HEK293 (cell line): ENCODE measurements at regions not wholly inside any gene's neighbourhood (a gene's known extent, or its start where the extent isn't known, plus 50 kb on each side); places are given as distances from the start of the nearest gene placed in this dataset.

Experiments
- CTCF ChIA-PET: fragments of 350-600 bp; formaldehyde crosslinking; extraction: SDS; loops from one replicate; lab custom pipeline; 2021; ENCODE audit warnings: antibody characterized with exemption; lab: Yijun Ruan, JAX
- POLR2A ChIA-PET: fragments of 300-600 bp; formaldehyde crosslinking; extraction: SDS; loops from one replicate; lab custom pipeline; 2020; ENCODE audit warnings: antibody characterized with exemption, inconsistent platforms; lab: Yijun Ruan, JAX
- H3K27ac ChIP-seq: fragments of 200-500 bp; sonication (Bioruptor generic); 2 replicates; pipeline ENCODE4 v1.5.1; 2014; ENCODE audit warnings: low read depth, low read length, control low read depth, inconsistent platforms; ENCODE audit errors: extremely low read depth
- H3K36me3 ChIP-seq, 2 experiments: fragments of 200-500 bp in 1 of 2; sonication (Bioruptor generic) in 1 of 2; 1 replicate in 1 of 2; 2 replicates in 1 of 2; pipeline ENCODE4 v1.5.1; 2014 to 2017; ENCODE audit warnings: inconsistent platforms in 2 of 2, low read length in 2 of 2; ENCODE audit not compliant: control insufficient read depth in 2 of 2, insufficient read depth in 1 of 2
- H3K4me1 ChIP-seq: fragments of 200-500 bp; sonication (Bioruptor generic); 2 replicates; pipeline ENCODE4 v1.5.1; 2014; ENCODE audit warnings: mild to moderate bottlenecking, low read length, inconsistent platforms; ENCODE audit not compliant: control insufficient read depth, insufficient read depth
- H3K4me3 ChIP-seq: 2 replicates; pipeline ENCODE4 v1.5.1; 2011; ENCODE audit warnings: low read depth, mild to moderate bottlenecking, control low read depth, low read length, moderate library complexity
- H3K9me3 ChIP-seq: fragments of 200-500 bp; sonication (Bioruptor generic); 2 replicates; pipeline ENCODE4 v1.5.1; 2014; ENCODE audit warnings: low read depth, low read length, inconsistent platforms; ENCODE audit not compliant: control insufficient read depth, insufficient read depth
- SALL2 ChIP-seq: fragments of 450-650 bp; formaldehyde crosslinking; IDR thresholded peaks from 2 replicates; pipeline ENCODE4 v1.5.0; 2017; ENCODE audit warnings: missing biosample characterization, mild to moderate bottlenecking, missing genetic modification characterization, borderline replicate concordance
- SETDB1 ChIP-seq: IDR thresholded peaks from one replicate; pipeline ENCODE4 v1.6.1; 2017; ENCODE audit warnings: mild to moderate bottlenecking, low read length, moderate library complexity, mixed read lengths; ENCODE audit not compliant: insufficient read length
- ZEB2 ChIP-seq: fragments of 450-650 bp; formaldehyde crosslinking; IDR thresholded peaks from 2 replicates; pipeline ENCODE4 v1.5.1; 2016; ENCODE audit warnings: missing biosample characterization, missing genetic modification characterization
- ZNF248 ChIP-seq: fragments of 450-650 bp; formaldehyde crosslinking; IDR thresholded peaks from 2 replicates; pipeline ENCODE4 v1.5.1; 2017; ENCODE audit warnings: missing biosample characterization, missing genetic modification characterization
- ZNF416 ChIP-seq: fragments of 450-650 bp; formaldehyde crosslinking; IDR thresholded peaks from 2 replicates; pipeline ENCODE4 v1.5.1; 2016; ENCODE audit warnings: missing biosample characterization, missing genetic modification characterization
- ZNF423 ChIP-seq: fragments of 450-650 bp; formaldehyde crosslinking; IDR thresholded peaks from 2 replicates; pipeline ENCODE4 v1.5.1; 2016; ENCODE audit warnings: missing biosample characterization, missing genetic modification characterization
- ZNF473 ChIP-seq: fragments of 450-650 bp; formaldehyde crosslinking; IDR thresholded peaks from 2 replicates; pipeline ENCODE4 v1.5.1; 2017; ENCODE audit warnings: missing biosample characterization, missing genetic modification characterization
- ZNF677 ChIP-seq: fragments of 450-650 bp; IDR thresholded peaks from 2 replicates; pipeline ENCODE4 v1.5.0; 2018; ENCODE audit warnings: missing biosample characterization, mild to moderate bottlenecking, missing genetic modification characterization, moderate library complexity
- ZXDB ChIP-seq: fragments of 450-650 bp; formaldehyde crosslinking; IDR thresholded peaks from 2 replicates; pipeline ENCODE4 v1.5.1; 2016; ENCODE audit warnings: missing biosample characterization, missing genetic modification characterization
- TF ChIP-seq, protein P1 (sequence below): fragments of 450-650 bp; formaldehyde crosslinking; IDR thresholded peaks from 2 replicates; pipeline ENCODE4 v1.5.1; 2016; ENCODE audit warnings: missing biosample characterization, missing genetic modification characterization
- TF ChIP-seq, protein P2 (sequence below): fragments of 450-650 bp; formaldehyde crosslinking; IDR thresholded peaks from 2 replicates; pipeline ENCODE4 v1.5.1; 2016; ENCODE audit warnings: missing biosample characterization, missing genetic modification characterization
- TF ChIP-seq, protein P3 (sequence below): fragments of 450-650 bp; IDR thresholded peaks from 2 replicates; pipeline ENCODE4 v1.5.1; 2018; ENCODE audit warnings: missing biosample characterization, missing genetic modification characterization
- TF ChIP-seq, protein P4 (sequence below): sonication (generic); formaldehyde crosslinking; IDR thresholded peaks from 2 replicates; pipeline ENCODE4 v1.8.1; 2022; ENCODE audit warnings: mild to moderate bottlenecking, moderate library complexity, missing genetic modification reagents
- TF ChIP-seq, protein P5 (sequence below): fragments of 450-650 bp; formaldehyde crosslinking; IDR thresholded peaks from 2 replicates; pipeline ENCODE4 v1.5.1; 2016; ENCODE audit warnings: missing biosample characterization, missing genetic modification characterization
- TF ChIP-seq, protein P6 (sequence below): fragments of 450-650 bp; formaldehyde crosslinking; IDR thresholded peaks from 2 replicates; pipeline ENCODE4 v1.5.1; 2016; ENCODE audit warnings: missing biosample characterization, missing genetic modification characterization
- TF ChIP-seq, protein P7 (sequence below): fragments of 450-650 bp; formaldehyde crosslinking; IDR thresholded peaks from 2 replicates; pipeline ENCODE4 v1.5.1; 2016; ENCODE audit warnings: missing biosample characterization, missing genetic modification characterization, borderline replicate concordance

DNA sequence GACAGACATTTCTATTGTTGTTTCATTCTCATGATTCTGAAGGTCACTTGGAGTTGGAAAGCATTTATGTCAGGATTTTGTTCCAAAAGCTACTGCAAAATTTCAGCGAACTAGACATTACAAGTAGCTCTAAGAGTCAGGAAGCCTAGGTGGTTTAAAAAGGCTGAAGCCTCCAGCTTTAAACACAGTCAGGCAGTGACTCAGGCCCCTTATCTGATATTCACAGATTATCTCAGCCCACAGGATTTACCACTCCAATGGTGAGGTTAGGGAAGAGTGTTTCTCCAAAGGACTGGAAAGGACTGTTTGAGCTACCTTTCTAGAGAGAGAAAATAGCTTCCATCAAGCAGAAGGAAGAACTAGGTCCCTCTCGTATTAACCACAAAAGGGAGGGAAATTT lies 624.4 kb upstream of the C16orf82 start:
- TF ChIP-seq ZNF677 (tag by site-specific recombination) (no peak), SETDB1 (no peak), ZNF423 (tag by site-specific recombination) (no peak), ZNF416 (tag by site-specific recombination) (no peak), ZEB2 (tag by site-specific recombination) (no peak), ZXDB (tag by site-specific recombination) (no peak), ZNF248 (tag by site-specific recombination) (no peak)
- TF ChIP-seq, protein P1, sequence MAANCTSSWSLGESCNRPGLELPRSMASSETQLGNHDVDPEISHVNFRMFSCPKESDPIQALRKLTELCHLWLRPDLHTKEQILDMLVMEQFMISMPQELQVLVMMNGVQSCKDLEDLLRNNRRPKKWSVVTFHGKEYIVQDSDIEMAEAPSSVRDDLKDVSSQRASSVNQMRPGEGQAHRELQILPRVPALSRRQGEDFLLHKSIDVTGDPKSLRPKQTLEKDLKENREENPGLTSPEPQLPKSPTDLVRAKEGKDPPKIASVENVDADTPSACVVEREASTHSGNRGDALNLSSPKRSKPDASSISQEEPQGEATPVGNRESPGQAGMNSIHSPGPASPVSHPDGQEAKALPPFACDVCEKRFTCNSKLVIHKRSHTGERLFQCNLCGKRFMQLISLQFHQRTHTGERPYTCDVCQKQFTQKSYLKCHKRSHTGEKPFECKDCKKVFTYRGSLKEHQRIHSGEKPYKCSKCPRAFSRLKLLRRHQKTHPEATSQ (tag by site-specific recombination): no peak
- TF ChIP-seq, protein P2, sequence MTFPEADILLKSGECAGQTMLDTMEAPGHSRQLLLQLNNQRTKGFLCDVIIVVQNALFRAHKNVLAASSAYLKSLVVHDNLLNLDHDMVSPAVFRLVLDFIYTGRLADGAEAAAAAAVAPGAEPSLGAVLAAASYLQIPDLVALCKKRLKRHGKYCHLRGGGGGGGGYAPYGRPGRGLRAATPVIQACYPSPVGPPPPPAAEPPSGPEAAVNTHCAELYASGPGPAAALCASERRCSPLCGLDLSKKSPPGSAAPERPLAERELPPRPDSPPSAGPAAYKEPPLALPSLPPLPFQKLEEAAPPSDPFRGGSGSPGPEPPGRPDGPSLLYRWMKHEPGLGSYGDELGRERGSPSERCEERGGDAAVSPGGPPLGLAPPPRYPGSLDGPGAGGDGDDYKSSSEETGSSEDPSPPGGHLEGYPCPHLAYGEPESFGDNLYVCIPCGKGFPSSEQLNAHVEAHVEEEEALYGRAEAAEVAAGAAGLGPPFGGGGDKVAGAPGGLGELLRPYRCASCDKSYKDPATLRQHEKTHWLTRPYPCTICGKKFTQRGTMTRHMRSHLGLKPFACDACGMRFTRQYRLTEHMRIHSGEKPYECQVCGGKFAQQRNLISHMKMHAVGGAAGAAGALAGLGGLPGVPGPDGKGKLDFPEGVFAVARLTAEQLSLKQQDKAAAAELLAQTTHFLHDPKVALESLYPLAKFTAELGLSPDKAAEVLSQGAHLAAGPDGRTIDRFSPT (tag by site-specific recombination): no peak
- TF ChIP-seq, protein P3, sequence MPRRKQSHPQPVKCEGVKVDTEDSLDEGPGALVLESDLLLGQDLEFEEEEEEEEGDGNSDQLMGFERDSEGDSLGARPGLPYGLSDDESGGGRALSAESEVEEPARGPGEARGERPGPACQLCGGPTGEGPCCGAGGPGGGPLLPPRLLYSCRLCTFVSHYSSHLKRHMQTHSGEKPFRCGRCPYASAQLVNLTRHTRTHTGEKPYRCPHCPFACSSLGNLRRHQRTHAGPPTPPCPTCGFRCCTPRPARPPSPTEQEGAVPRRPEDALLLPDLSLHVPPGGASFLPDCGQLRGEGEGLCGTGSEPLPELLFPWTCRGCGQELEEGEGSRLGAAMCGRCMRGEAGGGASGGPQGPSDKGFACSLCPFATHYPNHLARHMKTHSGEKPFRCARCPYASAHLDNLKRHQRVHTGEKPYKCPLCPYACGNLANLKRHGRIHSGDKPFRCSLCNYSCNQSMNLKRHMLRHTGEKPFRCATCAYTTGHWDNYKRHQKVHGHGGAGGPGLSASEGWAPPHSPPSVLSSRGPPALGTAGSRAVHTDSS (tag by site-specific recombination): no peak
- TF ChIP-seq, protein P4, sequence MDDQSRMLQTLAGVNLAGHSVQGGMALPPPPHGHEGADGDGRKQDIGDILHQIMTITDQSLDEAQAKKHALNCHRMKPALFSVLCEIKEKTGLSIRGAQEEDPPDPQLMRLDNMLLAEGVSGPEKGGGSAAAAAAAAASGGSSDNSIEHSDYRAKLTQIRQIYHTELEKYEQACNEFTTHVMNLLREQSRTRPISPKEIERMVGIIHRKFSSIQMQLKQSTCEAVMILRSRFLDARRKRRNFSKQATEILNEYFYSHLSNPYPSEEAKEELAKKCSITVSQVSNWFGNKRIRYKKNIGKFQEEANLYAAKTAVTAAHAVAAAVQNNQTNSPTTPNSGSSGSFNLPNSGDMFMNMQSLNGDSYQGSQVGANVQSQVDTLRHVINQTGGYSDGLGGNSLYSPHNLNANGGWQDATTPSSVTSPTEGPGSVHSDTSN: no peak
- TF ChIP-seq, protein P5, sequence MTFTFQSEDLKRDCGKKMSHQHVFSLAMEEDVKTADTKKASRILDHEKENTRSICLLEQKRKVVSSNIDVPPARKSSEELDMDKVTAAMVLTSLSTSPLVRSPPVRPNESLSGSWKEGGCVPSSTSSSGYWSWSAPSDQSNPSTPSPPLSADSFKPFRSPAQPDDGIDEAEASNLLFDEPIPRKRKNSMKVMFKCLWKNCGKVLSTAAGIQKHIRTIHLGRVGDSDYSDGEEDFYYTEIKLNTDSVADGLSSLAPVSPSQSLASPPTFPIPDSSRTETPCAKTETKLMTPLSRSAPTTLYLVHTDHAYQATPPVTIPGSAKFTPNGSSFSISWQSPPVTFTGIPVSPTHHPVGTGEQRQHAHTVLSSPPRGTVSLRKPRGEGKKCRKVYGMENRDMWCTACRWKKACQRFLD (tag by site-specific recombination): no peak
- TF ChIP-seq, protein P6, sequence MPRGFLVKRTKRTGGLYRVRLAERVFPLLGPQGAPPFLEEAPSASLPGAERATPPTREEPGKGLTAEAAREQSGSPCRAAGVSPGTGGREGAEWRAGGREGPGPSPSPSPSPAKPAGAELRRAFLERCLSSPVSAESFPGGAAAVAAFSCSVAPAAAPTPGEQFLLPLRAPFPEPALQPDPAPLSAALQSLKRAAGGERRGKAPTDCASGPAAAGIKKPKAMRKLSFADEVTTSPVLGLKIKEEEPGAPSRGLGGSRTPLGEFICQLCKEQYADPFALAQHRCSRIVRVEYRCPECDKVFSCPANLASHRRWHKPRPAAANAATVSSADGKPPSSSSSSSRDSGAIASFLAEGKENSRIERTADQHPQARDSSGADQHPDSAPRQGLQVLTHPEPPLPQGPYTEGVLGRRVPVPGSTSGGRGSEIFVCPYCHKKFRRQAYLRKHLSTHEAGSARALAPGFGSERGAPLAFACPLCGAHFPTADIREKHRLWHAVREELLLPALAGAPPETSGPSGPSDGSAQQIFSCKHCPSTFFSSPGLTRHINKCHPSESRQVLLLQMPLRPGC (tag by site-specific recombination): no peak
- TF ChIP-seq, all 188 proteins: peak for 0
- ChIA-PET CTCF (no interaction called here), POLR2A (no interaction called here)
- Histone ChIP-seq H3K4me3 (no peak overlapping the region), H3K36me3 (no peaks in the 10 kb centered on the region), H3K4me1 (no peaks in the 10 kb centered on the region), H3K9me3 (no peaks in the 10 kb centered on the region), H3K27ac (no peak overlapping the region)

DNA sequence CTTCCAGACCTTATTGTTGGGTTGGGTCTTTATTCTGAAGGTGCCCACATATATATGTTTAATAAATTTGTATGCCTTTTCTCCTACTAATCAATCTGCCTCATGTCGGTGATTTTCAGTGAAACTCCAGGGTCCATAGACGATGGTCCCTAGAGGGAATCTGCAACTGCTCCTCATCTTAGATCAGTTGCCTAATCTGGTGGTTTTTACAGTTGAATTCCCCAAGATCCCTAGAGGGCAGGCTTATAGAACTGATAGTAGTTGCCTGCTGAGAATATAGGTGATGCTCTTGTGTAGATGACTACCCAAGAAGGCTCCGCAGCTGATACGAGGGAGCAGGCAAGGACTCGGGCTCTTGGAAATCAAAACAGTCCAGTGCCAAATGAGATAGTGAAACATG lies 619.2 kb upstream of the C16orf82 start:
- TF ChIP-seq, protein P7, sequence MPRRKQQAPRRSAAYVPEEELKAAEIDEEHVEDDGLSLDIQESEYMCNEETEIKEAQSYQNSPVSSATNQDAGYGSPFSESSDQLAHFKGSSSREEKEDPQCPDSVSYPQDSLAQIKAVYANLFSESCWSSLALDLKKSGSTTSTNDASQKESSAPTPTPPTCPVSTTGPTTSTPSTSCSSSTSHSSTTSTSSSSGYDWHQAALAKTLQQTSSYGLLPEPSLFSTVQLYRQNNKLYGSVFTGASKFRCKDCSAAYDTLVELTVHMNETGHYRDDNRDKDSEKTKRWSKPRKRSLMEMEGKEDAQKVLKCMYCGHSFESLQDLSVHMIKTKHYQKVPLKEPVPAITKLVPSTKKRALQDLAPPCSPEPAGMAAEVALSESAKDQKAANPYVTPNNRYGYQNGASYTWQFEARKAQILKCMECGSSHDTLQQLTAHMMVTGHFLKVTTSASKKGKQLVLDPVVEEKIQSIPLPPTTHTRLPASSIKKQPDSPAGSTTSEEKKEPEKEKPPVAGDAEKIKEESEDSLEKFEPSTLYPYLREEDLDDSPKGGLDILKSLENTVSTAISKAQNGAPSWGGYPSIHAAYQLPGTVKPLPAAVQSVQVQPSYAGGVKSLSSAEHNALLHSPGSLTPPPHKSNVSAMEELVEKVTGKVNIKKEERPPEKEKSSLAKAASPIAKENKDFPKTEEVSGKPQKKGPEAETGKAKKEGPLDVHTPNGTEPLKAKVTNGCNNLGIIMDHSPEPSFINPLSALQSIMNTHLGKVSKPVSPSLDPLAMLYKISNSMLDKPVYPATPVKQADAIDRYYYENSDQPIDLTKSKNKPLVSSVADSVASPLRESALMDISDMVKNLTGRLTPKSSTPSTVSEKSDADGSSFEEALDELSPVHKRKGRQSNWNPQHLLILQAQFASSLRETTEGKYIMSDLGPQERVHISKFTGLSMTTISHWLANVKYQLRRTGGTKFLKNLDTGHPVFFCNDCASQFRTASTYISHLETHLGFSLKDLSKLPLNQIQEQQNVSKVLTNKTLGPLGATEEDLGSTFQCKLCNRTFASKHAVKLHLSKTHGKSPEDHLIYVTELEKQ (tag by site-specific recombination): no peak
- TF ChIP-seq ZNF473 (no peak), SALL2 (tag by site-specific recombination) (no peak)
- Histone ChIP-seq H3K9me3 (no peaks in the 10 kb centered on the region), H3K4me1 (no peaks in the 10 kb centered on the region), H3K27ac (no peak overlapping the region), H3K4me3 (no peak overlapping the region), H3K36me3 (no peaks in the 10 kb centered on the region)
- POLR2A ChIA-PET: no interaction called here
- CTCF ChIA-PET: no interaction called here
